ENCODE measurements at regions not wholly inside any gene's neighbourhood (a gene's known extent, or its start where the extent isn't known, plus 50 kb on each side); places are given as distances from the start of the nearest gene placed in this dataset.
"Not testable (repeated sequence)": the region's sequence is repeated elsewhere in the genome, so short reads cannot be mapped to it uniquely, and the experiment has no call there.

- TF ChIP-seq CTCF (IDR thresholded peaks at IDR 0.05) = no peak
- H3K79me2 ChIP-seq = no peaks in the 10 kb centered on the region
These were observed 680.6 kb upstream of the MBL2 start for GRCh38 chr10:53453196-53453595.

GRCh38 chr10:53447576-53447975 is 675.0 kb upstream of the MBL2 start:
- no peak overlapping the region for H3K9ac ChIP-seq
- H3K4me2 ChIP-seq (ENCODE audit: low read length) = no peak overlapping the region
- H3K27ac ChIP-seq = no peak overlapping the region
- no peaks in the 10 kb centered on the region for H3K9me3 ChIP-seq (ENCODE audit: control insufficient read depth, low read length)
- H3K27me3 ChIP-seq (ENCODE audit: control insufficient read depth, insufficient read depth, low read length) = no peaks in the 10 kb centered on the region
- H3K4me3 ChIP-seq (ENCODE audit: low read depth, low read length) = no peak overlapping the region
- H3K36me3 ChIP-seq (ENCODE audit: control insufficient read depth, insufficient read depth, low read length) = no peaks in the 10 kb centered on the region
- no peak overlapping the region for H2AFZ ChIP-seq
- no peak for TF ChIP-seq CTCF (IDR thresholded peaks at IDR 0.05)
- H3K79me2 ChIP-seq = no peaks in the 10 kb centered on the region
- no peaks in the 10 kb centered on the region for H3K4me1 ChIP-seq

More at GRCh38 chr10:53453196-53453595, 680.6 kb upstream of the MBL2 start:
- Histone ChIP-seq H3K9ac (no peak overlapping the region), H3K4me3 (ENCODE audit: low read depth, low read length) (no peak overlapping the region), H3K4me1 (no peaks in the 10 kb centered on the region), H2AFZ (no peak overlapping the region), H3K27ac (no peak overlapping the region), H3K36me3 (ENCODE audit: control insufficient read depth, insufficient read depth, low read length) (no peaks in the 10 kb centered on the region), H3K4me2 (ENCODE audit: low read length) (no peak overlapping the region), H3K9me3 (ENCODE audit: control insufficient read depth, low read length) (no peaks in the 10 kb centered on the region), H3K27me3 (ENCODE audit: control insufficient read depth, insufficient read depth, low read length) (no peaks in the 10 kb centered on the region)

- no peak for TF ChIP-seq CTCF (IDR thresholded peaks at IDR 0.05)
- Histone ChIP-seq H3K9me3 (ENCODE audit: control insufficient read depth, low read length) (no peaks in the 10 kb centered on the region), H2AFZ (no peak overlapping the region)
These were observed 669.3 kb upstream of the MBL2 start for GRCh38 chr10:53441843-53442242.

GRCh38 chr10:53440601-53441000 is 668.0 kb upstream of the MBL2 start:
- Histone ChIP-seq H3K4me1 (no peaks in the 10 kb centered on the region), H3K79me2 (no peaks in the 10 kb centered on the region), H3K4me2 (ENCODE audit: low read length) (no peak overlapping the region), H3K4me3 (ENCODE audit: low read depth, low read length) (no peak overlapping the region), H3K9ac (no peak overlapping the region), H3K27me3 (ENCODE audit: control insufficient read depth, insufficient read depth, low read length) (no peaks in the 10 kb centered on the region), H3K36me3 (ENCODE audit: control insufficient read depth, insufficient read depth, low read length) (no peaks in the 10 kb centered on the region), H2AFZ (no peak overlapping the region), H3K27ac (no peak overlapping the region), H3K9me3 (ENCODE audit: control insufficient read depth, low read length) (no peaks in the 10 kb centered on the region)
- TF ChIP-seq CTCF (IDR thresholded peaks at IDR 0.05) = no peak

More at GRCh38 chr10:53441843-53442242, 669.3 kb upstream of the MBL2 start:
- Histone ChIP-seq H3K27me3 (ENCODE audit: control insufficient read depth, insufficient read depth, low read length) (no peaks in the 10 kb centered on the region), H3K4me1 (no peaks in the 10 kb centered on the region), H3K4me3 (ENCODE audit: low read depth, low read length) (no peak overlapping the region), H3K4me2 (ENCODE audit: low read length) (no peak overlapping the region), H3K27ac (no peak overlapping the region), H3K36me3 (ENCODE audit: control insufficient read depth, insufficient read depth, low read length) (no peaks in the 10 kb centered on the region), H3K9ac (no peak overlapping the region), H3K79me2 (no peaks in the 10 kb centered on the region)

- H3K4me1 ChIP-seq; H3K9ac ChIP-seq; H3K4me2 ChIP-seq (ENCODE audit: low read length): not testable (repeated sequence)
These were observed 666.5 kb upstream of the MBL2 start for GRCh38 chr10:53439075-53439474.

More at GRCh38 chr10:53439075-53439474, 666.5 kb upstream of the MBL2 start:
- not testable (repeated sequence) for H3K79me2 ChIP-seq; H2AFZ ChIP-seq; H3K27me3 ChIP-seq (ENCODE audit: control insufficient read depth, insufficient read depth, low read length); H3K4me3 ChIP-seq (ENCODE audit: low read depth, low read length); H3K9me3 ChIP-seq (ENCODE audit: control insufficient read depth, low read length); H3K36me3 ChIP-seq (ENCODE audit: control insufficient read depth, insufficient read depth, low read length); H3K27ac ChIP-seq

Measured in parathyroid adenoma (tissue), 2 donors.